ENCODE measurements at regions not wholly inside any gene's neighbourhood (a gene's known extent, or its start where the extent isn't known, plus 50 kb on each side); places are given as distances from the start of the nearest gene placed in this dataset.
"Not testable (repeated sequence)": the region's sequence is repeated elsewhere in the genome, so short reads cannot be mapped to it uniquely, and the experiment has no call there.

- no peak for DNase-seq
Measured at GRCh38 chrX:151042842-151043241, 59.7 kb downstream of the HMGB3 start.

GRCh38 chrX:151066373-151066772 lies 83.2 kb downstream of the HMGB3 start:
- not testable (repeated sequence) for DNase-seq

GRCh38 chrX:151073767-151074166 lies 90.6 kb downstream of the HMGB3 start:
- no peak for DNase-seq

- DNase-seq = no peak
Measured at GRCh38 chrX:151081016-151081415, 95.4 kb upstream of the GPR50 start.

- peak; percentile 39 to 50 for DNase-seq
Measured at GRCh38 chrX:151082077-151082948, 94.1 kb upstream of the GPR50 start.

GRCh38 chrX:151084454-151084853 lies 91.9 kb upstream of the GPR50 start:
- DNase-seq = no peak

- DNase-seq = no peak
Measured at GRCh38 chrX:151085207-151085606, 91.2 kb upstream of the GPR50 start.

GRCh38 chrX:151088221-151088620 lies 88.2 kb upstream of the GPR50 start:
- no peak for DNase-seq

GRCh38 chrX:151099001-151099400 lies 77.4 kb upstream of the GPR50 start:
- no peak for DNase-seq

- no peak for DNase-seq
Measured at GRCh38 chrX:151100799-151101198, 75.6 kb upstream of the GPR50 start.

- DNase-seq = not testable (repeated sequence)
Measured at GRCh38 chrX:151113200-151113599, 63.2 kb upstream of the GPR50 start.

Data from activated CD4-positive, alpha-beta T cell treated with anti-CD3 and anti-CD28 coated beads, Interleukin-2, amount 50 U/mL, for 4 hours (primary cell).